Gastrocnemius medialis (tissue), 4 donors: ENCODE measurements at regions not wholly inside any gene's neighbourhood (a gene's known extent, or its start where the extent isn't known, plus 50 kb on each side); places are given as distances from the start of the nearest gene placed in this dataset.

Experiments used
- ATAC-seq, 2 donors: fragments of 150-250 bp; one replicate each; pipeline ENCODE4 v1.9.1; 2016
- DNase-seq, 2 donors: peaks; one replicate each; pipeline ENCODE4 v3.0.0-alpha.2; 2019
- H3K27ac ChIP-seq, 4 donors: fragments of 200-600 bp; sonication (generic); 1 replicate in 1 of 4; 2 replicates in 3 of 4; pipeline ENCODE4 v1.5.1; 2016 to 2018; ENCODE audit warnings: mild to moderate bottlenecking in 2 of 4, moderate library complexity in 1 of 4
- H3K27me3 ChIP-seq, 3 donors: fragments of 200-600 bp; sonication (generic) in 2 of 3; 1 replicate in 1 of 3; 2 replicates in 2 of 3; pipeline versions ENCODE4 v1.5.1 to v1.6.0; 2016 to 2019; ENCODE audit warnings: mild to moderate bottlenecking in 1 of 3, moderate library complexity in 1 of 3
- H3K36me3 ChIP-seq, 2 donors: fragments of 200-600 bp; sonication (generic) in 1 of 2; one replicate each; pipeline ENCODE4 v1.5.1; 2017 to 2018
- H3K4me1 ChIP-seq, 2 donors: fragments of 200-600 bp; sonication (generic) in 1 of 2; one replicate each; pipeline ENCODE4 v1.5.1; 2016 to 2017; ENCODE audit warnings: mild to moderate bottlenecking in 2 of 2
- H3K4me3 ChIP-seq, 4 donors: fragments of 200-600 bp; sonication (generic) in 3 of 4; 1 replicate in 1 of 4; 2 replicates in 3 of 4; pipeline ENCODE4 v1.5.1; 2016 to 2019; ENCODE audit warnings: mild to moderate bottlenecking in 2 of 4
- H3K9me3 ChIP-seq, 3 donors: fragments of 200-600 bp; sonication (generic) in 2 of 3; 1 replicate in 1 of 3; 2 replicates in 2 of 3; pipeline ENCODE4 v1.5.1; 2016 to 2019
- CTCF ChIP-seq, 5 experiments: fragments of 450-650 bp in 3 of 5; fragments of 200-600 bp in 2 of 5; sonication (generic) in 2 of 5; IDR thresholded peaks in 4 of 5; conservative IDR thresholded peaks in 1 of 5; 1 replicate in 4 of 5; 2 replicates in 1 of 5; pipeline ENCODE4 v1.5.1; 2016 to 2019; ENCODE audit warnings: antibody characterized with exemption in 5 of 5, mild to moderate bottlenecking in 3 of 5, moderate library complexity in 3 of 5
- POLR2A ChIP-seq, 2 donors: fragments of 450-650 bp; IDR thresholded peaks; one replicate each; pipeline ENCODE4 v1.6.1; 2017; ENCODE audit warnings: antibody characterized with exemption in 2 of 2, mild to moderate bottlenecking in 2 of 2, moderate library complexity in 2 of 2
- in situ Hi-C, 4 donors: fragments of 200-750 bp; cut with MboI; loops; one replicate each; pipeline versions ENCODE4 v1.15.0 to v1.8.0; 2017; ENCODE audit warnings: low sequenced_read_pairs in 4 of 4
- intact Hi-C: fragments of 100-400 bp; cut with DNase I; formaldehyde crosslinking; loops from one replicate; pipeline ENCODE4 v1.15.1; 2023; ENCODE audit warnings: low total_unique reads

GRCh38 chr1:234973426-234974250 lies 155.0 kb downstream of the TOMM20 start:
- peak; percentile 81 to 90 for DNase-seq
- in situ Hi-C loops = loop anchor here in 2 of 4 donors (5.0 to 10.0 kb wide), 3 partner anchors 99 to 469 kb away; no protein-coding TSS in a partner anchor

GRCh38 chr1:234972411-234973191 lies 156.0 kb downstream of the TOMM20 start:
- no peaks in the 10 kb centered on the region for H3K27me3 ChIP-seq
- intact Hi-C loops = loop anchor here (1.0 to 5.0 kb wide), 4 partner anchors 101 to 475 kb away; no protein-coding TSS in a partner anchor
- TF ChIP-seq CTCF (IDR thresholded peaks at IDR 0.05 in 4 of 5, conservative IDR thresholded peaks at IDR 0.05 in 1 of 5) (no peak), POLR2A (IDR thresholded peaks at IDR 0.05) (peak in 1 of 2 donors; percentile 6)
- in situ Hi-C loops = loop anchor here in 2 of 4 donors (5.0 to 10.0 kb wide), 3 partner anchors 100 to 468 kb away; no protein-coding TSS in a partner anchor
- ATAC-seq (no peak), DNase-seq (no peak)
- H3K36me3 ChIP-seq = no peaks in the 10 kb centered on the region
- no peak overlapping the region for H3K4me3 ChIP-seq
- H3K27ac ChIP-seq = peak overlapping the region; percentile 87 to 94 (median 90)
- peaks cover 58 to 62% of the 10 kb centered on the region in 2 donors for H3K4me1 ChIP-seq
- H3K9me3 ChIP-seq = no peaks in the 10 kb centered on the region

More at GRCh38 chr1:234973426-234974250, 155.0 kb downstream of the TOMM20 start:
- ATAC-seq = peak; percentile 45 to 50
- Histone ChIP-seq H3K4me1 (peaks cover 63 to 72% of the 10 kb centered on the region in 2 donors), H3K27me3 (no peaks in the 10 kb centered on the region), H3K4me3 (no peak overlapping the region), H3K36me3 (no peaks in the 10 kb centered on the region), H3K27ac (peak overlapping the region; percentile 87 to 94 (median 90)), H3K9me3 (no peaks in the 10 kb centered on the region)
- TF ChIP-seq POLR2A (IDR thresholded peaks at IDR 0.05) = peak in 1 of 2 donors; percentile 23
- no peak for TF ChIP-seq CTCF (IDR thresholded peaks at IDR 0.05 in 4 of 5, conservative IDR thresholded peaks at IDR 0.05 in 1 of 5)
- intact Hi-C loops = loop anchor here (1.0 to 5.0 kb wide), 4 partner anchors 100 to 476 kb away; no protein-coding TSS in a partner anchor

- ATAC-seq = no peak
- in situ Hi-C loops (loop anchor here in 2 of 4 donors (5.0 to 10.0 kb wide), 3 partner anchors 101 to 467 kb away; no protein-coding TSS in a partner anchor), intact Hi-C loops (loop anchor here (5.0 kb wide), 3 partner anchors 249 to 474 kb away; no protein-coding TSS in a partner anchor)
- Histone ChIP-seq H3K4me1 (peaks cover 58 to 59% of the 10 kb centered on the region in 2 donors), H3K27ac (peak overlapping the region; percentile 87 to 94 (median 90)), H3K9me3 (no peaks in the 10 kb centered on the region), H3K4me3 (no peak overlapping the region), H3K36me3 (no peaks in the 10 kb centered on the region), H3K27me3 (no peaks in the 10 kb centered on the region)
- TF ChIP-seq CTCF (IDR thresholded peaks at IDR 0.05 in 4 of 5, conservative IDR thresholded peaks at IDR 0.05 in 1 of 5) (no peak), POLR2A (IDR thresholded peaks at IDR 0.05) (no peak)
- DNase-seq = no peak
These were observed 156.9 kb downstream of the TOMM20 start for GRCh38 chr1:234971586-234972297.
